Ovary (tissue), 7 donors: ENCODE measurements at regions not wholly inside any gene's neighbourhood (a gene's known extent, or its start where the extent isn't known, plus 50 kb on each side); places are given as distances from the start of the nearest gene placed in this dataset.

Experiments
- DNase-seq, 5 donors: peaks; one replicate each; pipeline ENCODE4 v3.0.0-alpha.2; 2019 to 2020
- H3K27ac ChIP-seq, 2 donors: fragments of 200-600 bp; one replicate each; pipeline versions ENCODE4 v1.5.1 to v1.8.0; 2019 to 2022
- H3K27me3 ChIP-seq: fragments of 200-600 bp; one replicate; pipeline ENCODE4 v1.8.0; 2022
- H3K36me3 ChIP-seq: fragments of 200-600 bp; sonication (generic); one replicate; pipeline ENCODE4 v1.5.1; 2019
- H3K4me1 ChIP-seq: one replicate; pipeline ENCODE4 v1.8.1; 2013; ENCODE audit warnings: mild to moderate bottlenecking, moderate library complexity; ENCODE audit not compliant: insufficient read depth
- H3K4me3 ChIP-seq: fragments of 200-600 bp; sonication (generic); one replicate; pipeline ENCODE4 v1.5.1; 2017
- H3K9me3 ChIP-seq, 2 donors: fragments of 200-600 bp in 1 of 2; sonication (generic) in 1 of 2; one replicate each; pipeline versions ENCODE4 v1.5.1 to v1.8.1; 2013 to 2019; ENCODE audit warnings: mild to moderate bottlenecking in 1 of 2, moderate library complexity in 1 of 2
- CTCF ChIP-seq, 3 donors: fragments of 450-650 bp in 2 of 3; fragments of 200-600 bp in 1 of 3; IDR thresholded peaks; one replicate each; pipeline versions ENCODE4 v1.5.1 to v1.8.0; 2016 to 2022; ENCODE audit warnings: antibody characterized with exemption in 3 of 3, mild to moderate bottlenecking in 1 of 3
- EP300 ChIP-seq: sonication (generic); formaldehyde crosslinking; IDR thresholded peaks from one replicate; pipeline ENCODE4 v1.6.1; 2017; ENCODE audit warnings: antibody characterized with exemption
- POLR2A ChIP-seq: fragments of 450-650 bp; IDR thresholded peaks from one replicate; pipeline ENCODE4 v1.6.1; 2017; ENCODE audit warnings: antibody characterized with exemption, mild to moderate bottlenecking, moderate library complexity
- WGBS, 3 donors: extraction: QIAGEN DNeasy Blood & Tissue Kit in 1 of 3; methylation state at CpG; one replicate each; pipeline versions ENCODE4 v1.1.5 to v1.1.7; 2013 to 2017; 5-methylcytosine and 5-hydroxymethylcytosine counted together
- intact Hi-C, 4 donors: fragments of 100-400 bp; cut with DNase I; formaldehyde crosslinking; loops; one replicate each; pipeline versions ENCODE4 v1.11.0 to v1.15.1; 2022 to 2023
- donor health status: DM: no; HTN: no; CAD: no; lungs with moderate emphysema.
- donor health status: DM: no; HTN: no; CAD: no.
- donor health status: Bipolar disorder and iron deficiency.
- donor health status: DM: no; HTN: no; CAD: no.
- donor health status: DM: yes; HTN: yes; CAD: no.

GRCh38 chr10:124162774-124163354 is 69.5 kb upstream of the CHST15 start:
- intact Hi-C loops, result no loop called here
- H3K36me3 ChIP-seq, result no peaks in the 10 kb centered on the region
- no peak for DNase-seq
- H3K4me3 ChIP-seq, result no peak overlapping the region
- H3K4me1 ChIP-seq, result peaks cover 12% of the 10 kb centered on the region
- H3K27ac ChIP-seq, result no peak overlapping the region
- TF ChIP-seq POLR2A, result no peak
- no peak for TF ChIP-seq CTCF (IDR thresholded peaks at IDR 0.05)
- 58 to 85% (median 69%) methylated on average over 6 of the region's 6 CpGs for WGBS, 3 donors
- no peaks in the 10 kb centered on the region for H3K9me3 ChIP-seq
- H3K27me3 ChIP-seq, result no peaks in the 10 kb centered on the region

- intact Hi-C loops, result no loop called here
- H3K27ac ChIP-seq, result no peak overlapping the region
Observed at GRCh38 chr10:124162136-124162535, 68.7 kb upstream of the CHST15 start.

GRCh38 chr10:124161601-124162000 is 68.2 kb upstream of the CHST15 start:
- TF ChIP-seq POLR2A (no peak), EP300 (no peak), CTCF (IDR thresholded peaks at IDR 0.05) (no peak)
- peaks cover 20% of the 10 kb centered on the region for H3K4me1 ChIP-seq
- no peaks in the 10 kb centered on the region for H3K36me3 ChIP-seq
- no peak for DNase-seq
- no peaks in the 10 kb centered on the region for H3K27me3 ChIP-seq
- intact Hi-C loops, result no loop called here
- 65 to 95% (median 84%) methylated on average over 5 of the region's 5 CpGs for WGBS, 3 donors
- no peaks in the 10 kb centered on the region for H3K9me3 ChIP-seq
- H3K4me3 ChIP-seq, result no peak overlapping the region
- no peak overlapping the region for H3K27ac ChIP-seq

More at GRCh38 chr10:124162136-124162535, 68.7 kb upstream of the CHST15 start:
- DNase-seq, result peak in 1 of 5 donors; percentile 25
- no peaks in the 10 kb centered on the region for H3K9me3 ChIP-seq
- peaks cover 14% of the 10 kb centered on the region for H3K4me1 ChIP-seq
- no peaks in the 10 kb centered on the region for H3K27me3 ChIP-seq
- TF ChIP-seq POLR2A (no peak), EP300 (no peak), CTCF (IDR thresholded peaks at IDR 0.05) (no peak)
- WGBS, 3 donors, result 90 to 96% (median 95%) methylated on average over 6 of the region's 6 CpGs
- H3K4me3 ChIP-seq, result no peak overlapping the region
- H3K36me3 ChIP-seq, result no peaks in the 10 kb centered on the region

- no peaks in the 10 kb centered on the region for H3K27me3 ChIP-seq
- 49 to 69% (median 50%) methylated on average over 13 of the region's 13 CpGs for WGBS, 3 donors
- peaks cover 23% of the 10 kb centered on the region for H3K4me1 ChIP-seq
- intact Hi-C loops, result no loop called here
- DNase-seq, result no peak
- H3K9me3 ChIP-seq, result no peaks in the 10 kb centered on the region
- TF ChIP-seq EP300, result no peak
- no peak for TF ChIP-seq CTCF (IDR thresholded peaks at IDR 0.05)
- TF ChIP-seq POLR2A, result no peak
- H3K4me3 ChIP-seq, result no peak overlapping the region
- no peaks in the 10 kb centered on the region for H3K36me3 ChIP-seq
- H3K27ac ChIP-seq, result no peak overlapping the region
Observed at GRCh38 chr10:124160943-124161582, 67.7 kb upstream of the CHST15 start.
